Right forelimb (tissue), 1 donor: ENCODE measurements at regions not wholly inside any gene's neighbourhood (a gene's known extent, or its start where the extent isn't known, plus 50 kb on each side); places are given as distances from the start of the nearest gene placed in this dataset.
"Not testable (repeated sequence)": the region's sequence is repeated elsewhere in the genome, so short reads cannot be mapped to it uniquely, and the experiment has no call there.

Experiments
- DNase-seq: peaks from one replicate; pipeline ENCODE4 v3.0.0-alpha.2; 2018

DNA sequence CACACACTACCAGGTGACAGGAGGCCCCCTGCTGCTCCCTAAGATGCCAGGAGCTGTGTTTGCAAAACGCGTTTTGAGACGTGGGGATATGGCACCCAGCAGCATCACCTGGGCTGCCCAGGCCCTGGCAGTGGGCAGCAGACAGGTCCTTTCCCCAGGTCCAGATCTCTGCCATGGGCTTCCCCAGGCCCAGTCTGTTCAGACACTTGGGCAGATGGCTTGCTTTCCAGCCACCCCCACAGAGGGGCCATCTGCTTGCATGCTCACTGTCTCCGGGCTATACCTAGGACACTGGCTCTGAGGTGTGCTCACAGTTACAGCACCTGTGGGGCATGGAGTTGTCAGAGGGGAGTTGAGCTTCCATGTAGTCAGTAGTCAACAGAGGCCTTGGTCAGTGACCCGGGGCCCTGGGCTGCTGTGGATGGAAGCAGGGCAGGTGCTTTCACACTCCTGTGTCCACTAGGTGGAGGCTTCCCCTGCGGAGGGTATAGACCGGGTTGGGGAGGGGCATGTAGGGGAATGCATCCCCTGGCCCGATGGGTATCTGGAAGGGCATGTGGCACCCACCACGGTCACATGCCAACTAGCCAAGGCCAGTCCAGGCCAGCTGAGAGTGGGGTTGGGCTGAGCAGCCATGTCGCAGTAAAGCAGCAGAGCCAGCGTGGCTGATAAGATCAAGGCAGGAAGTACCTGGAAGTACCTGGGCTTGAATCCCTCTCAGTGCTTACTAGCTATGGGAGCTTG is 185.4 kb upstream of the SLC24A3 start:
- no peak for DNase-seq

GRCh38 chr20:19027971-19028370 is 184.5 kb upstream of the SLC24A3 start:
- no peak for DNase-seq

DNA sequence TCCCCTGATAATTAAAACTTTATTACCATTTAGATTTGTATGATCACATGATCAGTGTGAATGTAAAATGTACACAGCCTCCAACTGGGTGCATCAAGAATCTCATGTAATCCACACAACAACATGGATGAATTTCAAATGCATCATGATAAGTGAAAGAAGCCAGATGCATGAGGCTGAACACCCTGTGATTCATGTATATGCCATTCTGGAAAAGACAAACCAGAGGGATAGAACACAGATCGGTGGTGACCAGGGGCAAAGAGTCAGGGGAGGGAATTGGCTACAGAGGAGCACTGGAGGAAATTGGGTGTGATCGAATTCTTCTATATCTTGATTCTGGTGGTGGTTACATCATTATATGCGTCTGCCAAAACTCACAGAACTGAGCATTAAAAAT is 170.7 kb upstream of the SLC24A3 start:
- DNase-seq = no peak

- no peak for DNase-seq
Observed at GRCh38 chr20:19045371-19045770, 167.1 kb upstream of the SLC24A3 start.

DNA sequence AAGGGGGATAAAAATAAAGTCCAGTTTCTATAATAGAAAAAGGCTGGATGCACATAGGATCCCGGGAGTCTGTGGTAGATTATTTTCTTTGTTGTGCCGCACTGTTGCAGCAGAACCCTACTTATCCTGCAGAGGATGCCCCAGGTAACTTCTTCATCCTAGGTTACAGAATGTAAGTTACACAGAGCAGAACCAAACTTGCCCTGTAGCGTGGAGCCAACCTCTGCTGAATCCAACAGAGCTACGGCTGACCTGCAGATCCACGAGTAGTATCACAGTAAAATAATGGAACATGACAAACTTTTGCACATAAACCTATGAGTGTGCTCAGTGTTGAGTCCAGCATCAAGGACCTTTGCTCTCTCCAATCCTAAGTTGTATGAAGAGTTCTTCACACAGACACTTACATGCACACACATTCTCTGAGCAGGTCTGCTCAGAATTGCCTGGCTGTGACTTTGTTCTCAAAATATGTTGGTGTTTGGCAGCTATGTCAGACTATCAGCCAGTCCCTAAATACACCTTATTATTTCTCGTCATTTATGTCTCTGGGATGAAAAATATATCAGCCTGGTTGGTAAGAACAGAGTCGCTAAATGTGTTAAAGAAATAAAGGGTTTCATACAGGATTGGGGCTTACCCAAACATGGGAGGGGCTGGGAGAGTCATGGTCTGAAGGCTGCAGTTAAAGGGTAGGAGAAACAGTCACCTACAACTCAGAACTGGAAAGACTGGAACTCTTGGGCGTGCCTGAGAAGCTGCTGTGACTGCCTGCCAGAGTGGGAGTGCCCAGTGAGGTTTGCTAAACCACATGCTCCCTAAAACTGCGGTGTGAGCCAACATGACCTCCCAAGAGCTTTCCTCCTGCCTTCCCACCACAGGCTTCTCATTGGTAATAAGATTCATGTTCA is 165.1 kb upstream of the SLC24A3 start:
- no peak for DNase-seq

DNA sequence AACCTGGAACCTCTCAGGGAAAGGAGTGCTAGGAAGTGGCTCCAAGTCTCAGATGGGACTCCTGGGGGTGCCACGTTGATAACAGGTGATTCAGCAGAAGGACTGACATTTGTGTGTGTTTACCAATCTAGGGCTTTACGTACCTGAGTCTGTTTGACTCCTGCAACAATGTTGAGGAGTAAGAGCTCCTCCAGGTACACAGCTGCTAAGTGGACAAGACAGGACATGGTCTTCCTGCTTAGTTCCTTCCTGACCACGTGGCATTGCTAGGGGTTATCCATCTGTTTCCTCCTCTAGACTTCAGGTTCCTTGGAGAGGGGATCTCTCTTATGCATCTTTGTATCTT is 164.5 kb upstream of the SLC24A3 start:
- DNase-seq = no peak

DNA sequence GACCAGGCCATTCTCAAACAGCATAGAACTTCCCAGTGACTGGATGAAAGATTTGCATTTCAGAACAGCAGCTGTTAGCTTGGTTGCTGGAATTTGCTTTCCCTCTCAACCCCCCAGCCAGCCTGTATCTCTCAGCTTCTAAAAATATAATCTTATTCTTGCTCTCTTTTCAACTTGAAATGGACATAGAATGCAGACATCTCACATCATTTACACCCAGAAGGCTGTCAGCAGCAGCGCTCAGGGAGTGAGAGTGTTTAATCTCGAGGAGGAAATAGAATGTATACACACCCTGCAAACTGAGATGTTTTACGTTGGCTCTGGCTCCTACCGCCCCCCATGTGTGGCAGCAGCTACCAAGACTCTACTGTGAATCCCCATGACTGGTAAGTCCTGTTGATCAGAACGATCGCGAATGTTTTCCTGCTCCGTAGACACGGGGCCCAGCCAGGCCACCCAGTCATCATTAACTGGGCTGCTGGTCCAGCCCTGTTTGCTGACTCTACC is 163.4 kb upstream of the SLC24A3 start:
- no peak for DNase-seq

- DNase-seq = no peak
Observed at GRCh38 chr20:19049514-19049913, 162.9 kb upstream of the SLC24A3 start.

DNA sequence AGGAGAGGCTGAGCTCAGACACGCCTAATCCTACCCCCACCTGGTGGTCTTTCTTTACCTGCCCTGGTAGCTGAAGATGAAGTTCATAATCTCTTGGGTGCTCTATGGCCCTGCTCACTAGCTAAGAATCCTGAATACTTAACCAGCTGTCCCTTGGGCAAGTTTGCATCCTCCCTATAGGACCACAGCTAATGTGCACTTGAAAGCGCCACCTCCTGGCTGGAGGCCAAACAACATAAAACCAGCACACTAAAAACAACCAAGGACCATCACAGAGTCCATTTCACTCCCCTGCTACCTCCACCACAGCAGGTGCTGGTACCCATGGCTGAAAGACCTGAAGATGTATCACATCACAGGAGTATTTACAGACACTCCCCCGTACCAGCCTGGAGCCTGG is 155.5 kb upstream of the SLC24A3 start:
- DNase-seq = no peak

GRCh38 chr20:19064788-19065187 is 147.7 kb upstream of the SLC24A3 start:
- not testable (repeated sequence) for DNase-seq

DNA sequence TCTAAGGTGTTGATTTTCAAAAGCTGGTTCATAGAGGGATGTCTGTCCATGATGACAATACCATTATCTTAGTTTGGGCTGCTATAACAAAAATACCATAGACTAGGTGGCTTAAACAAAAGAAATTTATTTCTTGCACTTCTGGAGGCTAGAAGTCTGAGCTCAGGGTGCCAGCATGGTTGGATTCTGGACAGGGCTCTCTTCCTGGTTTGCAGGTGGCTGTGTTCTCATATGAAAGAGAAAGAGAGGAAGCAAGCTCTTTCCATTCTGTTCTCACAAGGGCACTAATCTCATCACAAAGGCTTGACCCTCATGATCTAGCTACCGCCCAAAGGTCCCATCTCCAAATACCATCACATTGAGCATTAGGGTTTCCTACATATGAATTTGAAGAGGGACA is 144.5 kb upstream of the SLC24A3 start:
- DNase-seq = no peak

DNA sequence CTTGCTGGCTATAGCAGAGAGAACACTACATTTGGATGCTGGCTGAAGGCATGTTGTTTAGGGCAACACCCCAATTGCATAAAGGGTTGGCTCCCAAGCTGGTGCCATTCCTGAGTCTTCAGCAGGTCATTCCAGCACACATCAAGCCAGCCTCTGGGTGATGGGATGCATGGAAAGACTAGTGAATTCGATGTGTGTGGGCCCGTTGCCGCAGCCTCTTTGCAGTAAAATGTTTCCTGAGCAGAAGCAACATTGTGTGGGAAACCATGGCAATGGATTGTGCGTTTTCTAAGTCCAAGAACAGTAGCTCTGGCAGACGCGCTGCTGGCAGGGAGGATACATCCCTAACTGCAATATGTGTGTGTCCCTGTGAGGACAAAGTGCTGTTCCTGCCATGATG is 142.4 kb upstream of the SLC24A3 start:
- no peak for DNase-seq

DNA sequence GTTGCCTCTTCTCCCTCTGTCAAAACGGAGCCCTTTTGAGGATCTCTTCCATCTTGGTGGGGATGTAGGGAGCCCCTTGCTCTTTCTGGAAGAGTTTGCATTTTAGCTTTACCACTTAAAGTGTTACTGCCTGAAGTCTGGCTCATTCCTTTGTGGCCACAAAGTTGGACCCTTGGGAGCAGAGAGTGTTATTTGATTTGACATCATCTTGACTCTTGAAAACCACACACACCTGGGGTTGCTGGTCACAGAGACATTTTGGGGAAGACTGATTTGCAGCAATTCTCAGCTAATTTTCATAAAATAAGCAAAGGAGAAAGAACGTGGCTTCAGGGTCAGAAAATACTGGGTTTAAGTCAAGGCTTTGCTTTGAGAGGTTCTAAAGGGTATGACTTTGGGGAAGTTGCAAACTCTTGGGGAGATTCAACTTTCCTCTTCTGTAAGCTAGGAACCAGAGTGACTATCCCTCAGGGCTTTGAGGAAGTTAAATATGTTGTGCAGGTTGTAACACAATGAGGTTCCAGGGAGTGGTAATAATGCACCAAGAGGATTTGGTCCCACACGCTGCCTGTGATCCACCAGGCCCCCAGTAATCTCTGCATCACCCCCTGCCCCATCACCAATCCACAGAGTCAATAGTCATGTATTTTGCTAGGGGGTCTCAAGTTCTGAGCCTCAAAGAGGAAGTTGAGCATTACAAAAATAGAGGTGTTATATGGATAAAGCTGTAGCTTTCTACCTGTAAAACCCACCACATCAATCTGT is 141.6 kb upstream of the SLC24A3 start:
- no peak for DNase-seq

DNA sequence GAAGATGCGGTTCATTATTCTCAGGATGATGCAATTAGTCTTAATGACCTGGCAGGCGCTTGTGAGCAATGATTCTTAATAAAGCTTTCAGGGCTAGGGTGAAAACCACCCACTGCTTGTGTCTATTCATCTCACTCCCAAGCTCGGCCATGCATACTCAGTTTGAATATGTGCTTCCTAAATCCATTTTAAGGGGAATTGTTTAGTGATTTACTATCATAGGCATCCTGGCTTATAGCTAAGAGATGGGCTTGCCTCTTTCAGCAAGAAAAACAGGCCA is 141.1 kb upstream of the SLC24A3 start:
- no peak for DNase-seq

DNA sequence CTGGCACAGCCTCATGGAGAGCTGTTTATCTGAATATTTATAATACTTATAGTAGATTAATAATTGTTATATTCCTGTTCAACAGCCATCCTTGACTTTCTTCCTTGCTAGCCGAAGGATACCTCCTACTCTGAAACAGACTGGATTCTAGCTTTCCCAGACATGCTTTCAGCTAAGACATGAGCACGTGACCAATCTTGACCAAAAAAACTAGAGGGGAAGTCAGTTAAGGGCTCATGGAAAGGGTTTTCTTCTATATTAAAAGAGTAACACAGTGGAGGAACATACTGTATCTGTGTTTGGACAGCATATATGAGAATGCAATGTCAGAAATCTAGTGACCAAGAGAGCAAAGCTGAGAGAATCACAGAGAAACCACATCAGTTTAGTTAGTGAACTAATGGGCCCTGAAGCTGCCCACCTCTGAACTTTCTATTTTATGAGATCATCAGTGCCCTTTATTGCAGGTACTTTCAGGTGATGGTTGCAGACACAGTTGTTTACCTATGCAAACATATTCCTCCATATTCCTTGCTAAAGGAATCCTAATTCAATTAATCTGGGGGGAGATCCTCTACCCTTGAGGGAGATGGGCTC is 140.4 kb upstream of the SLC24A3 start:
- no peak for DNase-seq

DNA sequence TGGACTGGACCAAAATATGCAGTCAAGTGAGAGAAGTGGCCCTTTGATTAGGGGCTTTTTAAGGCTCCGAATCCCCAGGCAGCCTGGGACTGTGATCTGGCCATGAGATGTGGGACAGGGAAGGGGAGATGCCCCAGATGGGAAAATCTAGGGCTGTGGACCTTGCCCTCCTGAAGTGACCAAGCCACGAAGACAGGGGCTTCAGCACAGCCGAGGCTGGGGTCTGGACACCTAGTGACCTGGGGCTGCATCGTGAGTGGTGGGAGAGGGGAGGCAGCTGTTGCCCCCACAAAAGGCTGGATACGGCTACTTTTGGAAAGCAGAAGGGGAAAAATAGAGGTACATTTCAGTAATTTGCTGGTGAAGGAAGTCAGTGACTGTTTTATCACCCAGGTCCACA is 139.5 kb upstream of the SLC24A3 start:
- DNase-seq = no peak

DNA sequence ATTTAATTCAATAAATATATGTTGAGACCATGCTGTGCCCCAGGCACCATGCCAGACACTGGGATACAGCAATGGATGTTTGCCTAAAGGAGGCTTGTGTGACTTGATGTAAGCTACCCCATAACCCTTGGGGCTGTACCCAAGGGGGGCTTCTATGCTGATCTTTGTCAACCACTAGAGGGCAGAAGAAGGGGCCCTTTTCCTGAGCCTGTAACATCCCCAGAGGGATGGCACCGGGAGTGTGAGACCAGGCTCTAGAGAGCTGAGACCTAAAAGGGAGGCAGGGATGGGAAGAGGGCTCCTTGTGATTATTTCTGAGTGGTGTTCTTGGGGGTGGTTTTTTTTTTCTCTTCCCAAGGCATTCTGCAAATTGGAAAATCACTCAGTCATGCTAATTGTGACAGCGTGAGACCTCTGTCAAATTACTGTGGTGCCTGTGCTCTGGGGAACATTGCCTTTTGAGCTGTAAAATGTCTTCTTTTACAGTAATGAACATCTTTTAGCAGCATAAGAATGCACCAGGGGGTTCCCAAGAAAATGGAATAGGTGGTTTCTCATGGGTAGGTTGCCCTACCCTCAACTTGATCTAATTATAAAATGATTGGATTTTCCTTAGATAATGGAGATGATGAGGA is 138.7 kb upstream of the SLC24A3 start:
- DNase-seq = no peak

- DNase-seq = no peak
Observed at GRCh38 chr20:19074356-19074755, 138.1 kb upstream of the SLC24A3 start.

GRCh38 chr20:19074828-19075516 is 137.5 kb upstream of the SLC24A3 start:
- DNase-seq = no peak

DNA sequence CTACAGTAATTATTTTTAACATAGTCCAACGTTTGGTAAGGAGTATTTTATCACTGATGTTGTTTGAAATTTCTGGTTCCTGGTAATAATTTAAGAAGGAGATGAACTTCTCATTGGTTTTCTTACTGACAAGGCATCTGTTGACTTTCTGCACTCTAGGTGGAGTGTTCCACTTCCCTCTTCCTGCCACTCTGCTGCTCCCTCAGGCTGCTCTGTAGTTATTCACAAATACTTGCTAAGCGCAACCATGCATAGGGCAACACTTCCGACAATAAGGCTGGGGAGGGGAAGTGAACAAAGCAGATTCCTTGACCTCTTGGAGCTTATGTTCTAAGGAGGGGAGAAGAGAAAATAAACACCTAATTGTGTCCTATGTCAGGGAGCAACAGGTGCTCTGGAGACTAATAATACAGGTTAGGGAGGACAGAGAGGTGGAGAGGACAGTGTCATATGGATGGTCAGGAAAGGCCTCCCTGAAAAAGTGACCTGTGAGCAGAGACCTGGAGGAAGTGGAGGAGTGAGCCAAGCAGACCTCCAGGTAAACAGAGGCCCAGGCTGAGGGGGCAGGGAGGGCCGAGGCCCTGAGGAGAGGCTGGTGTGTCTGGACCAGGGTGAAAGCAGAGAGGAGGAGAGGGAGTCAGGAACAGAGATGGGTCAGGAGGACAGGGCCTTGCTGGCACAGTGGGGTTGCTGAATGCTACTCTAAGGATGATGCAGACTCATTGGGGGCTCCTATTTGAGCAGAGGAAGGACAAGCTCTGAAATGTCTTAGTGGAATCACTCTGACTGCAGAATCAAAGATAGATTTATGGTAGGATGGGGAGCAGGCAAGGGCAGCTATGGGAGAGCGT is 134.8 kb upstream of the SLC24A3 start:
- no peak for DNase-seq
